Embryonic facial prominence (tissue), 1 donor: ENCODE measurements at regions not wholly inside any gene's neighbourhood (a gene's known extent, or its start where the extent isn't known, plus 50 kb on each side); places are given as distances from the start of the nearest gene placed in this dataset.
"Not testable (repeated sequence)": the region's sequence is repeated elsewhere in the genome, so short reads cannot be mapped to it uniquely, and the experiment has no call there.

ENCODE experiments used
- DNase-seq: peaks from one replicate; pipeline ENCODE4 v3.0.0-alpha.2; 2016; ENCODE audit errors: extremely low spot score

GRCh38 chr2:75896779-75897366, 186.2 kb upstream of the GCFC2 start:
- DNase-seq = no peak

- no peak for DNase-seq
Measured at GRCh38 chr2:75894170-75894569, 183.5 kb upstream of the GCFC2 start.

- no peak for DNase-seq
Measured at GRCh38 chr2:75892490-75892889, 181.8 kb upstream of the GCFC2 start.

GRCh38 chr2:75882530-75882929, 171.8 kb upstream of the GCFC2 start:
- DNase-seq = no peak

GRCh38 chr2:75875606-75876005, 164.9 kb upstream of the GCFC2 start:
- not testable (repeated sequence) for DNase-seq

GRCh38 chr2:75871762-75872614, 161.3 kb upstream of the GCFC2 start:
- not testable (repeated sequence) for DNase-seq

GRCh38 chr2:75870651-75871137, 160.0 kb upstream of the GCFC2 start:
- no peak for DNase-seq

GRCh38 chr2:75870133-75870532, 159.4 kb upstream of the GCFC2 start:
- DNase-seq = no peak

- DNase-seq = no peak
Measured at GRCh38 chr2:75865702-75866101, 155.0 kb upstream of the GCFC2 start.

GRCh38 chr2:75865083-75865482, 154.4 kb upstream of the GCFC2 start:
- no peak for DNase-seq

GRCh38 chr2:75862547-75862946, 151.8 kb upstream of the GCFC2 start:
- DNase-seq = no peak

GRCh38 chr2:75853436-75853835, 142.7 kb upstream of the GCFC2 start:
- DNase-seq = no peak

GRCh38 chr2:75852639-75853038, 141.9 kb upstream of the GCFC2 start:
- no peak for DNase-seq

- DNase-seq = no peak
Measured at GRCh38 chr2:75846683-75847190, 136.0 kb upstream of the GCFC2 start.

- DNase-seq = no peak
Measured at GRCh38 chr2:75844651-75845050, 133.9 kb upstream of the GCFC2 start.

GRCh38 chr2:75834588-75834987, 123.9 kb upstream of the GCFC2 start:
- DNase-seq = not testable (repeated sequence)

- DNase-seq = no peak
Measured at GRCh38 chr2:75833386-75833785, 122.7 kb upstream of the GCFC2 start.

GRCh38 chr2:75828826-75829225, 118.1 kb upstream of the GCFC2 start:
- no peak for DNase-seq

GRCh38 chr2:75823515-75823914, 112.8 kb upstream of the GCFC2 start:
- DNase-seq = not testable (repeated sequence)

- no peak for DNase-seq
Measured at GRCh38 chr2:75822336-75822735, 111.6 kb upstream of the GCFC2 start.

GRCh38 chr2:75820693-75821092, 110.0 kb upstream of the GCFC2 start:
- no peak for DNase-seq

- no peak for DNase-seq
Measured at GRCh38 chr2:75810611-75811330, 100.1 kb upstream of the GCFC2 start.
